ENCODE measurements at regions not wholly inside any gene's neighbourhood (a gene's known extent, or its start where the extent isn't known, plus 50 kb on each side); places are given as distances from the start of the nearest gene placed in this dataset.

- Mint-ChIP-seq H3K27ac (ENCODE audit: unreplicated experiment) (no peak overlapping the region), H3K27me3 (ENCODE audit: insufficient read depth, unreplicated experiment) (peaks cover 14% of the 10 kb centered on the region), H3K36me3 (ENCODE audit: insufficient read depth, unreplicated experiment) (no peaks in the 10 kb centered on the region), H3K9me3 (ENCODE audit: unreplicated experiment) (no peaks in the 10 kb centered on the region), H3K4me1 (ENCODE audit: low read depth, unreplicated experiment) (no peaks in the 10 kb centered on the region), H3K4me3 (ENCODE audit: unreplicated experiment) (no peak overlapping the region)
- CTCF ChIA-PET, result no interaction called here
- no TSS peak for BruUV-seq (replicated peaks)
- no peak overlapping the region for H3K4me3 ChIP-seq (ENCODE audit: low read depth, low read length)
- peaks cover 5% of the 10 kb centered on the region; the same call in 1 of the 2 replicates for H3K4me1 ChIP-seq
- no peak for DNase-seq
- H3K9me3 ChIP-seq, result no peaks in the 10 kb centered on the region
- H3K27me3 ChIP-seq (replicated peaks; ENCODE audit: control insufficient read depth, insufficient read depth, low read length), result no peaks in the 10 kb centered on the region; the same call in none of the 2 replicates
- intact Hi-C loops (cut with micrococcal nuclease; ENCODE audit: unreplicated experiment), result no loop called here
- POLR2A ChIA-PET, result no interaction called here
- TF ChIP-seq CTCF (IDR thresholded peaks at IDR 0.05; ENCODE audit: insufficient read depth in 1 of 2, low read depth in 1 of 2, low read length in 1 of 2, severe bottlenecking in 1 of 2, unreplicated experiment in 1 of 2), result no peak
- no peaks in the 10 kb centered on the region for H3K36me3 ChIP-seq (ENCODE audit: control insufficient read depth, insufficient read depth, low read length)
Measured at GRCh38 chr20:22060610-22061009, 355.1 kb downstream of the PAX1 start.

GRCh38 chr20:22058746-22059145 lies 353.3 kb downstream of the PAX1 start:
- H3K4me1 Mint-ChIP-seq (ENCODE audit: low read depth, unreplicated experiment), result no peaks in the 10 kb centered on the region
- H3K4me3 ChIP-seq (ENCODE audit: low read depth, low read length), result no peak overlapping the region
- H3K4me3 Mint-ChIP-seq (ENCODE audit: unreplicated experiment), result no peak overlapping the region
- no peaks in the 10 kb centered on the region for H3K36me3 ChIP-seq (ENCODE audit: control insufficient read depth, insufficient read depth, low read length)
- H3K4me1 ChIP-seq, result peaks cover 5% of the 10 kb centered on the region; the same call in 1 of the 2 replicates
- H3K9me3 ChIP-seq, result no peaks in the 10 kb centered on the region
- no TSS peak for BruUV-seq (replicated peaks)
- H3K27ac Mint-ChIP-seq (ENCODE audit: unreplicated experiment), result no peak overlapping the region
- no peaks in the 10 kb centered on the region for H3K36me3 Mint-ChIP-seq (ENCODE audit: insufficient read depth, unreplicated experiment)
- ChIA-PET POLR2A (no interaction called here), CTCF (no interaction called here)
- no peak for TF ChIP-seq CTCF (IDR thresholded peaks at IDR 0.05; ENCODE audit: insufficient read depth in 1 of 2, low read depth in 1 of 2, low read length in 1 of 2, severe bottlenecking in 1 of 2, unreplicated experiment in 1 of 2)
- no peak for DNase-seq
- no peaks in the 10 kb centered on the region for H3K9me3 Mint-ChIP-seq (ENCODE audit: unreplicated experiment)
- peaks cover 12% of the 10 kb centered on the region for H3K27me3 Mint-ChIP-seq (ENCODE audit: insufficient read depth, unreplicated experiment)
- intact Hi-C loops (cut with micrococcal nuclease; ENCODE audit: unreplicated experiment), result no loop called here
- H3K27me3 ChIP-seq (replicated peaks; ENCODE audit: control insufficient read depth, insufficient read depth, low read length), result no peaks in the 10 kb centered on the region; the same call in none of the 2 replicates

- H3K4me3 Mint-ChIP-seq (ENCODE audit: unreplicated experiment), result no peak overlapping the region
- no TSS peak for BruUV-seq (replicated peaks)
- H3K4me1 ChIP-seq, result peaks cover 5% of the 10 kb centered on the region; the same call in 1 of the 2 replicates
- H3K9me3 ChIP-seq, result peaks cover 5% of the 10 kb centered on the region; the same call in 1 of the 2 replicates
- H3K36me3 ChIP-seq (ENCODE audit: control insufficient read depth, insufficient read depth, low read length), result no peaks in the 10 kb centered on the region
- TF ChIP-seq CTCF (IDR thresholded peaks at IDR 0.05; ENCODE audit: insufficient read depth in 1 of 2, low read depth in 1 of 2, low read length in 1 of 2, severe bottlenecking in 1 of 2, unreplicated experiment in 1 of 2), result no peak
- no peak for DNase-seq
- no peaks in the 10 kb centered on the region for H3K36me3 Mint-ChIP-seq (ENCODE audit: insufficient read depth, unreplicated experiment)
- intact Hi-C loops (cut with micrococcal nuclease; ENCODE audit: unreplicated experiment), result no loop called here
- ChIA-PET CTCF (no interaction called here), POLR2A (no interaction called here)
- no peak overlapping the region for H3K27ac Mint-ChIP-seq (ENCODE audit: unreplicated experiment)
- no peak overlapping the region for H3K4me3 ChIP-seq (ENCODE audit: low read depth, low read length)
- H3K27me3 Mint-ChIP-seq (ENCODE audit: insufficient read depth, unreplicated experiment), result peaks cover 11% of the 10 kb centered on the region
- no peaks in the 10 kb centered on the region for H3K4me1 Mint-ChIP-seq (ENCODE audit: low read depth, unreplicated experiment)
- H3K9me3 Mint-ChIP-seq (ENCODE audit: unreplicated experiment), result no peaks in the 10 kb centered on the region
- no peaks in the 10 kb centered on the region; the same call in 1 of the 2 replicates for H3K27me3 ChIP-seq (replicated peaks; ENCODE audit: control insufficient read depth, insufficient read depth, low read length)
Measured at GRCh38 chr20:22055981-22056380, 350.5 kb downstream of the PAX1 start.

Data from Caco-2 (cell line).